Mammary epithelial cell (primary cell): ENCODE measurements at regions not wholly inside any gene's neighbourhood (a gene's known extent, or its start where the extent isn't known, plus 50 kb on each side); places are given as distances from the start of the nearest gene placed in this dataset.

ENCODE experiments used
- CTCF ChIP-seq, 2 donors: IDR thresholded peaks in 1 of 2; conservative IDR thresholded peaks in 1 of 2; 2 replicates each; pipeline ENCODE4 v1.5.1; 2011 to 2012; ENCODE audit warnings: inconsistent platforms in 2 of 2, low read length in 2 of 2, mild to moderate bottlenecking in 2 of 2, control low read depth in 1 of 2, low read depth in 1 of 2; ENCODE audit not compliant: insufficient read depth in 1 of 2; ENCODE audit errors: extremely low read depth in 1 of 2
- EZH2 ChIP-seq: IDR thresholded peaks from 2 replicates; pipeline ENCODE4 v1.6.1; 2012; ENCODE audit warnings: low read length, inconsistent platforms, borderline replicate concordance

GRCh38 chr3:59620325-59620724, 570.5 kb upstream of the CFAP20DC start:
- no peak for TF ChIP-seq CTCF (conservative IDR thresholded peaks at IDR 0.05 in 1 of 2, IDR thresholded peaks at IDR 0.05 in 1 of 2; ENCODE audit: extremely low read depth in 1 of 2, insufficient read depth in 1 of 2, low read depth in 1 of 2, low read length in 2 of 2)
- TF ChIP-seq EZH2: no peak
